Panc1 (cell line): ENCODE measurements at regions not wholly inside any gene's neighbourhood (a gene's known extent, or its start where the extent isn't known, plus 50 kb on each side); places are given as distances from the start of the nearest gene placed in this dataset.

Source experiments
- ATAC-seq: fragments of 200-7000 bp; cut with Tn5 transposase; 2 replicates; pipeline ENCODE4 v1.9.1; 2020; ENCODE audit warnings: mild to moderate bottlenecking, moderate library complexity
- BruUV-seq: library from RNA; stranded (reverse); fragments of 400-500 nt; replicated peaks from 2 replicates; lab custom pipeline; 2021; lab: Mats Ljungman, UMichigan
- CTCF ChIA-PET: fragments of 300-600 bp; sonication (Branson Sonifier 250); formaldehyde crosslinking; loops from one replicate; lab custom pipeline; 2022; ENCODE audit warnings: antibody characterized with exemption; lab: Charles Lee
- POLR2A ChIA-PET: fragments of 300-600 bp; sonication (Branson Sonifier 250); formaldehyde crosslinking; loops from one replicate; lab custom pipeline; 2022; ENCODE audit warnings: antibody characterized with exemption; lab: Charles Lee
- DNase-seq: peaks from one replicate; pipeline ENCODE4 v3.0.0-alpha.2; 2010; ENCODE audit warnings: low read depth, low spot score
- H3K27ac ChIP-seq: 2 replicates; pipeline ENCODE4 v1.5.1; 2011; ENCODE audit warnings: mild to moderate bottlenecking, low read length, inconsistent platforms
- H3K27me3 ChIP-seq: fragments of 200-500 bp; sonication (Bioruptor generic); 2 replicates; pipeline ENCODE4 v1.6.0; 2014; ENCODE audit warnings: low read length, inconsistent platforms; ENCODE audit not compliant: control insufficient read depth, insufficient read depth
- H3K36me3 ChIP-seq: fragments of 200-500 bp; sonication (Bioruptor generic); 2 replicates; pipeline ENCODE4 v1.5.1; 2014; ENCODE audit warnings: inconsistent platforms, mild to moderate bottlenecking, low read length, moderate library complexity; ENCODE audit not compliant: control insufficient read depth, insufficient read depth
- H3K4me1 ChIP-seq: 2 replicates; pipeline ENCODE4 v1.5.1; 2011; ENCODE audit warnings: inconsistent platforms, mild to moderate bottlenecking, low read length, moderate library complexity; ENCODE audit not compliant: control insufficient read depth, insufficient read depth
- H3K4me3 ChIP-seq, 2 experiments: 2 replicates each; pipeline ENCODE4 v1.5.1; 2011 to 2012; ENCODE audit warnings: low read depth in 2 of 2, low read length in 2 of 2, mild to moderate bottlenecking in 2 of 2, inconsistent platforms in 1 of 2, moderate library complexity in 1 of 2
- H3K9me3 ChIP-seq: fragments of 200-500 bp; sonication (Bioruptor generic); 2 replicates; pipeline ENCODE4 v1.5.1; 2014; ENCODE audit warnings: low read depth, mild to moderate bottlenecking, inconsistent platforms, low read length, moderate library complexity; ENCODE audit not compliant: control insufficient read depth, insufficient read depth
- CTCF ChIP-seq: fragments of 450-650 bp; IDR thresholded peaks from 2 replicates; pipeline ENCODE4 v1.5.1; 2017; ENCODE audit warnings: mild to moderate bottlenecking
- POLR2AphosphoS5 ChIP-seq: IDR thresholded peaks from 2 replicates; pipeline ENCODE4 v1.6.1; 2012; ENCODE audit warnings: mild to moderate bottlenecking, low read depth, low read length, moderate library complexity
- REST ChIP-seq, 2 experiments: IDR thresholded peaks; 2 replicates each; pipeline ENCODE4 v1.6.1; 2011 to 2012; ENCODE audit warnings: low read depth in 2 of 2, control low read depth in 1 of 2, low read length in 1 of 2, mild to moderate bottlenecking in 1 of 2, moderate library complexity in 1 of 2; ENCODE audit not compliant: insufficient read depth in 1 of 2
- SIN3A ChIP-seq: IDR thresholded peaks from 2 replicates; pipeline ENCODE4 v1.6.1; 2012; ENCODE audit warnings: low read depth, mild to moderate bottlenecking, low read length, moderate library complexity, borderline replicate concordance; ENCODE audit not compliant: insufficient read depth
- TCF7L2 ChIP-seq: IDR thresholded peaks from 2 replicates; pipeline ENCODE4 v1.6.1; 2011; ENCODE audit warnings: mild to moderate bottlenecking, low read depth, low read length, inconsistent platforms
- in situ Hi-C: cut with HindIII; loops from 2 replicates; pipeline ENCODE4 v1.10.0; 2016; ENCODE audit warnings: low sequenced_read_pairs, low pct_unique_long_range_greater_than_20kb
- intact Hi-C: fragments of 100-400 bp; cut with micrococcal nuclease; formaldehyde crosslinking; loops from one replicate; pipeline ENCODE4 v1.10.0; 2022; ENCODE audit not compliant: unreplicated experiment

- Histone ChIP-seq H3K4me3 (no peak overlapping the region), H3K4me1 (no peaks in the 10 kb centered on the region), H3K36me3 (no peaks in the 10 kb centered on the region), H3K9me3 (no peaks in the 10 kb centered on the region), H3K27ac (no peak overlapping the region), H3K27me3 (no peaks in the 10 kb centered on the region)
- POLR2A ChIA-PET: no interaction called here
- CTCF ChIA-PET: no interaction called here
- in situ Hi-C loops (no loop called here), intact Hi-C loops (no loop called here)
- ATAC-seq (no peak), DNase-seq (no peak)
- TF ChIP-seq TCF7L2: no peak
- TF ChIP-seq SIN3A: no peak
- no peak for TF ChIP-seq POLR2AphosphoS5
- no peak for TF ChIP-seq REST (IDR thresholded peaks at IDR 0.05; ENCODE audit: insufficient read depth in 1 of 2, low read depth in 2 of 2, low read length in 1 of 2)
- TF ChIP-seq CTCF: no peak
- BruUV-seq: no TSS peak
Observed at GRCh38 chr9:22722492-22722891, 275.9 kb downstream of the DMRTA1 start.

- intact Hi-C loops (no loop called here), in situ Hi-C loops (no loop called here)
- Histone ChIP-seq H3K36me3 (no peaks in the 10 kb centered on the region; the same call in 1 of the 2 replicates), H3K27ac (no peak overlapping the region), H3K4me3 (no peak overlapping the region), H3K9me3 (no peaks in the 10 kb centered on the region), H3K4me1 (no peaks in the 10 kb centered on the region), H3K27me3 (no peaks in the 10 kb centered on the region)
- DNase-seq: no peak
- CTCF ChIA-PET: no interaction called here
- POLR2A ChIA-PET: no interaction called here
- no peak for ATAC-seq
- no TSS peak for BruUV-seq
- TF ChIP-seq POLR2AphosphoS5 (no peak), REST (IDR thresholded peaks at IDR 0.05; ENCODE audit: insufficient read depth in 1 of 2, low read depth in 2 of 2, low read length in 1 of 2) (no peak), TCF7L2 (no peak)
Observed at GRCh38 chr9:22731786-22732185, 285.2 kb downstream of the DMRTA1 start.
